ENCODE measurements at regions not wholly inside any gene's neighbourhood (a gene's known extent, or its start where the extent isn't known, plus 50 kb on each side); places are given as distances from the start of the nearest gene placed in this dataset.

- TF ChIP-seq FOXM1 (CRISPR knock-in tag; IDR thresholded peaks at IDR 0.05) (no peak), CBX1 (IDR thresholded peaks at IDR 0.05; ENCODE audit: low read depth) (no peak), NCOA5 (CRISPR knock-in tag; IDR thresholded peaks at IDR 0.05) (no peak), ZNF251 (CRISPR knock-in tag; IDR thresholded peaks at IDR 0.05) (no peak), MYNN (CRISPR knock-in tag; IDR thresholded peaks at IDR 0.05; ENCODE audit: low read depth) (no peak), GTF2F1 (IDR thresholded peaks at IDR 0.05; ENCODE audit: low read length) (no peak), MLLT10 (CRISPR knock-in tag; IDR thresholded peaks at IDR 0.05) (no peak)
Measured at GRCh38 chr1:177687544-177687943, 282.3 kb downstream of the SEC16B start (continued).

DNA sequence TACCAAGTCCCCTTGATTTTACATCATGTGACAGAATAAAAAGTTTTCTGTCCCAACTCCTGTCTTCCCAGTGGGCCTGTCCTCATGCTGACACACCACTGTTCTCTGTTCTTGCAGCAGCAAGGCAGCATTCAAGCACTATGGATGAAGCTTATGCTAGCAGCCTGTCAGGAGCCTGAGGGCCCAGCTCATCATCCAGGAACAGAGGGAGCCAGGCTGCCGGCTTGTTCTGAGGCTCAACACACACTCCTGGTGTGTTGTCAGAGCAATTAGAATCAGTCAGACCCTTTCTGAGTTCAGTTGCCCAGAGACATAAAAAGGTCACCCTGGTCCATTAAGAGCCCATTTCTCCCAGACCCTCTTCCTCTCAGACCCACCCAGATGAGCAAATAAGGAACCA is 282.9 kb downstream of the SEC16B start:
- in situ Hi-C loops (cut with HindIII; ENCODE audit: extremely low pct_ligation_motif_present, low pct_unique_long_range_greater_than_20kb) (no loop called here), intact Hi-C loops (cut with micrococcal nuclease; ENCODE audit: unreplicated experiment) (no loop called here)
- H3K27ac ChIP-seq (ENCODE audit: extremely low read length, insufficient read depth, low read length): no peak overlapping the region
- DNase-seq (ENCODE audit: low spot score) (no peak), FAIRE-seq (no peak), ATAC-seq (no peak)
- POLR2A ChIA-PET: no interaction called here
- H3K9ac ChIP-seq (ENCODE audit: insufficient read depth, low read depth, low read length): no peak overlapping the region
- H3K4me2 ChIP-seq (ENCODE audit: low read depth, low read length): no peak overlapping the region
- 0% methylated on average over 1 of the region's 1 CpG for WGBS (ENCODE audit: low lambda C conversion rate)
- no peaks in the 10 kb centered on the region for H3K9me3 ChIP-seq (ENCODE audit: low read length)
- no peaks in the 10 kb centered on the region; a peak in 1 of 5 replicates for H3K27me3 ChIP-seq (ENCODE audit: control insufficient read depth in 1 of 2, insufficient read depth in 2 of 2, low read length in 2 of 2)
- BruUV-seq (replicated peaks): no TSS peak
- H3K79me2 ChIP-seq (ENCODE audit: insufficient read depth, low read length): no peaks in the 10 kb centered on the region
- H3K4me1 ChIP-seq (ENCODE audit: insufficient read depth, low read length): no peaks in the 10 kb centered on the region
- no peaks in the 10 kb centered on the region for H4K20me1 ChIP-seq (ENCODE audit: insufficient read depth, low read length)
- CTCF ChIA-PET (ENCODE audit: low intra/inter-chr PET ratio, low total read pairs): no interaction called here
- no peak overlapping the region for H3K4me3 ChIP-seq (replicated peaks in 1 of 3; ENCODE audit: insufficient read depth in 1 of 3, low read depth in 2 of 3, low read length in 3 of 3)
- no peaks in the 10 kb centered on the region for H3K36me3 ChIP-seq (replicated peaks in 1 of 2; ENCODE audit: control insufficient read depth in 1 of 2, insufficient read depth in 2 of 2, low read length in 2 of 2)
- H2AFZ ChIP-seq (ENCODE audit: low read length): no peak overlapping the region
- TF ChIP-seq SMARCC2 (IDR thresholded peaks at IDR 0.05) (no peak), ZNF205 (CRISPR knock-in tag; IDR thresholded peaks at IDR 0.05) (no peak), ISL2 (CRISPR knock-in tag; IDR thresholded peaks at IDR 0.05) (no peak), ZBTB8A (CRISPR knock-in tag; IDR thresholded peaks at IDR 0.05; ENCODE audit: borderline replicate concordance, low read depth) (no peak), ZNF749 (CRISPR knock-in tag; IDR thresholded peaks at IDR 0.05; ENCODE audit: borderline replicate concordance) (no peak), ZNF615 (CRISPR knock-in tag; IDR thresholded peaks at IDR 0.05; ENCODE audit: borderline replicate concordance) (no peak), MZF1 (CRISPR knock-in tag; IDR thresholded peaks at IDR 0.05; ENCODE audit: borderline replicate concordance) (no peak), ZFYVE20 (CRISPR knock-in tag; IDR thresholded peaks at IDR 0.05; ENCODE audit: borderline replicate concordance, low read depth) (no peak), IKZF1 (IDR thresholded peaks at IDR 0.05) (no peak), ZNF136 (CRISPR knock-in tag; IDR thresholded peaks at IDR 0.05; ENCODE audit: low read depth) (no peak), KDM5A (IDR thresholded peaks at IDR 0.05; ENCODE audit: borderline replicate concordance, low read length) (no peak), FOXK1 (CRISPR knock-in tag; IDR thresholded peaks at IDR 0.05; ENCODE audit: borderline replicate concordance, low read depth) (no peak)
- TF ChIP-seq, protein P1, sequence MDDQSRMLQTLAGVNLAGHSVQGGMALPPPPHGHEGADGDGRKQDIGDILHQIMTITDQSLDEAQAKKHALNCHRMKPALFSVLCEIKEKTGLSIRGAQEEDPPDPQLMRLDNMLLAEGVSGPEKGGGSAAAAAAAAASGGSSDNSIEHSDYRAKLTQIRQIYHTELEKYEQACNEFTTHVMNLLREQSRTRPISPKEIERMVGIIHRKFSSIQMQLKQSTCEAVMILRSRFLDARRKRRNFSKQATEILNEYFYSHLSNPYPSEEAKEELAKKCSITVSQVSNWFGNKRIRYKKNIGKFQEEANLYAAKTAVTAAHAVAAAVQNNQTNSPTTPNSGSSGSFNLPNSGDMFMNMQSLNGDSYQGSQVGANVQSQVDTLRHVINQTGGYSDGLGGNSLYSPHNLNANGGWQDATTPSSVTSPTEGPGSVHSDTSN (CRISPR knock-in tag; IDR thresholded peaks at IDR 0.05; ENCODE audit: borderline replicate concordance): no peak
- TF ChIP-seq, protein P2, sequence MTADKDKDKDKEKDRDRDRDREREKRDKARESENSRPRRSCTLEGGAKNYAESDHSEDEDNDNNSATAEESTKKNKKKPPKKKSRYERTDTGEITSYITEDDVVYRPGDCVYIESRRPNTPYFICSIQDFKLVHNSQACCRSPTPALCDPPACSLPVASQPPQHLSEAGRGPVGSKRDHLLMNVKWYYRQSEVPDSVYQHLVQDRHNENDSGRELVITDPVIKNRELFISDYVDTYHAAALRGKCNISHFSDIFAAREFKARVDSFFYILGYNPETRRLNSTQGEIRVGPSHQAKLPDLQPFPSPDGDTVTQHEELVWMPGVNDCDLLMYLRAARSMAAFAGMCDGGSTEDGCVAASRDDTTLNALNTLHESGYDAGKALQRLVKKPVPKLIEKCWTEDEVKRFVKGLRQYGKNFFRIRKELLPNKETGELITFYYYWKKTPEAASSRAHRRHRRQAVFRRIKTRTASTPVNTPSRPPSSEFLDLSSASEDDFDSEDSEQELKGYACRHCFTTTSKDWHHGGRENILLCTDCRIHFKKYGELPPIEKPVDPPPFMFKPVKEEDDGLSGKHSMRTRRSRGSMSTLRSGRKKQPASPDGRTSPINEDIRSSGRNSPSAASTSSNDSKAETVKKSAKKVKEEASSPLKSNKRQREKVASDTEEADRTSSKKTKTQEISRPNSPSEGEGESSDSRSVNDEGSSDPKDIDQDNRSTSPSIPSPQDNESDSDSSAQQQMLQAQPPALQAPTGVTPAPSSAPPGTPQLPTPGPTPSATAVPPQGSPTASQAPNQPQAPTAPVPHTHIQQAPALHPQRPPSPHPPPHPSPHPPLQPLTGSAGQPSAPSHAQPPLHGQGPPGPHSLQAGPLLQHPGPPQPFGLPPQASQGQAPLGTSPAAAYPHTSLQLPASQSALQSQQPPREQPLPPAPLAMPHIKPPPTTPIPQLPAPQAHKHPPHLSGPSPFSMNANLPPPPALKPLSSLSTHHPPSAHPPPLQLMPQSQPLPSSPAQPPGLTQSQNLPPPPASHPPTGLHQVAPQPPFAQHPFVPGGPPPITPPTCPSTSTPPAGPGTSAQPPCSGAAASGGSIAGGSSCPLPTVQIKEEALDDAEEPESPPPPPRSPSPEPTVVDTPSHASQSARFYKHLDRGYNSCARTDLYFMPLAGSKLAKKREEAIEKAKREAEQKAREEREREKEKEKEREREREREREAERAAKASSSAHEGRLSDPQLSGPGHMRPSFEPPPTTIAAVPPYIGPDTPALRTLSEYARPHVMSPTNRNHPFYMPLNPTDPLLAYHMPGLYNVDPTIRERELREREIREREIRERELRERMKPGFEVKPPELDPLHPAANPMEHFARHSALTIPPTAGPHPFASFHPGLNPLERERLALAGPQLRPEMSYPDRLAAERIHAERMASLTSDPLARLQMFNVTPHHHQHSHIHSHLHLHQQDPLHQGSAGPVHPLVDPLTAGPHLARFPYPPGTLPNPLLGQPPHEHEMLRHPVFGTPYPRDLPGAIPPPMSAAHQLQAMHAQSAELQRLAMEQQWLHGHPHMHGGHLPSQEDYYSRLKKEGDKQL (CRISPR knock-in tag; IDR thresholded peaks at IDR 0.05; ENCODE audit: low read depth): no peak

Measured in HepG2 (cell line).